ENCODE measurements at regions not wholly inside any gene's neighbourhood (a gene's known extent, or its start where the extent isn't known, plus 50 kb on each side); places are given as distances from the start of the nearest gene placed in this dataset.

- Histone ChIP-seq H3K4me3 (no peak overlapping the region), H3K27ac (no peak overlapping the region), H3K4me1 (no peaks in the 10 kb centered on the region), H3K9me3 (no peaks in the 10 kb centered on the region), H3K27me3 (no peaks in the 10 kb centered on the region), H3K36me3 (no peaks in the 10 kb centered on the region)
- no peak for DNase-seq
- TF ChIP-seq POLR2A (IDR thresholded peaks at IDR 0.05) (no peak), CTCF (IDR thresholded peaks at IDR 0.05) (no peak)
These were observed 735.9 kb downstream of the KCNT2 start for GRCh38 chr1:195872376-195872775.

- no peak for DNase-seq
- no peak overlapping the region for H3K4me3 ChIP-seq
- H3K36me3 ChIP-seq, result no peaks in the 10 kb centered on the region
- no peak overlapping the region for H3K27ac ChIP-seq
- no peaks in the 10 kb centered on the region for H3K4me1 ChIP-seq
- H3K27me3 ChIP-seq, result no peaks in the 10 kb centered on the region
- TF ChIP-seq CTCF (IDR thresholded peaks at IDR 0.05), result no peak
- H3K9me3 ChIP-seq, result no peaks in the 10 kb centered on the region
These were observed 740.6 kb downstream of the KCNT2 start for GRCh38 chr1:195867638-195868037.

- DNase-seq, result no peak
- TF ChIP-seq POLR2A (IDR thresholded peaks at IDR 0.05) (no peak), CTCF (IDR thresholded peaks at IDR 0.05) (no peak)
- Histone ChIP-seq H3K27ac (no peak overlapping the region), H3K27me3 (no peaks in the 10 kb centered on the region), H3K4me1 (no peaks in the 10 kb centered on the region), H3K36me3 (no peaks in the 10 kb centered on the region), H3K9me3 (no peaks in the 10 kb centered on the region), H3K4me3 (no peak overlapping the region)
These were observed 741.4 kb downstream of the KCNT2 start for GRCh38 chr1:195866781-195867222.

GRCh38 chr1:195866091-195866780 is 742.0 kb downstream of the KCNT2 start:
- TF ChIP-seq POLR2A (IDR thresholded peaks at IDR 0.05) (no peak), CTCF (IDR thresholded peaks at IDR 0.05) (no peak)

GRCh38 chr1:195851804-195852203 is 756.4 kb downstream of the KCNT2 start:
- no peaks in the 10 kb centered on the region for H3K4me1 ChIP-seq
- no peaks in the 10 kb centered on the region for H3K9me3 ChIP-seq
- no peak overlapping the region for H3K4me3 ChIP-seq
- H3K36me3 ChIP-seq, result no peaks in the 10 kb centered on the region
- no peak for DNase-seq
- no peaks in the 10 kb centered on the region for H3K27me3 ChIP-seq
- no peak for TF ChIP-seq POLR2A (IDR thresholded peaks at IDR 0.05)
- TF ChIP-seq CTCF (IDR thresholded peaks at IDR 0.05), result no peak
- H3K27ac ChIP-seq, result no peak overlapping the region

More at GRCh38 chr1:195866091-195866780, 742.0 kb downstream of the KCNT2 start:
- no peak overlapping the region for H3K4me3 ChIP-seq
- H3K36me3 ChIP-seq, result no peaks in the 10 kb centered on the region
- no peaks in the 10 kb centered on the region for H3K4me1 ChIP-seq
- DNase-seq, result no peak
- no peaks in the 10 kb centered on the region for H3K9me3 ChIP-seq
- no peaks in the 10 kb centered on the region for H3K27me3 ChIP-seq
- H3K27ac ChIP-seq, result no peak overlapping the region
